Calu3 (cell line): ENCODE measurements at regions not wholly inside any gene's neighbourhood (a gene's known extent, or its start where the extent isn't known, plus 50 kb on each side); places are given as distances from the start of the nearest gene placed in this dataset.

Source experiments
- BruUV-seq: library from RNA; stranded (reverse); fragments of 400-500 nt; replicated peaks from 2 replicates; lab custom pipeline; 2021; lab: Mats Ljungman, UMichigan
- CTCF ChIA-PET: fragments of 300-600 bp; sonication (Branson Sonifier 250); formaldehyde crosslinking; loops from one replicate; lab custom pipeline; 2022; ENCODE audit warnings: antibody characterized with exemption; lab: Charles Lee
- DNase-seq: peaks from one replicate; pipeline ENCODE4 v3.0.0; 2022
- H3K27ac Mint-ChIP-seq: one replicate; pipeline ENCODE4 v1.8.0; 2022; ENCODE audit warnings: mixed read lengths; ENCODE audit not compliant: unreplicated experiment
- H3K27me3 Mint-ChIP-seq: one replicate; pipeline ENCODE4 v1.8.0; 2022; ENCODE audit warnings: mixed read lengths; ENCODE audit not compliant: unreplicated experiment
- H3K36me3 Mint-ChIP-seq: one replicate; pipeline ENCODE4 v1.8.0; 2022; ENCODE audit warnings: mild to moderate bottlenecking, moderate library complexity, mixed read lengths; ENCODE audit not compliant: insufficient read depth, unreplicated experiment
- H3K4me1 Mint-ChIP-seq: one replicate; pipeline ENCODE4 v1.8.0; 2022; ENCODE audit warnings: mild to moderate bottlenecking, low read depth, mixed read lengths; ENCODE audit not compliant: unreplicated experiment
- H3K4me3 Mint-ChIP-seq: one replicate; pipeline ENCODE4 v1.8.0; 2022; ENCODE audit warnings: mild to moderate bottlenecking, low read depth, moderate library complexity, mixed read lengths; ENCODE audit not compliant: unreplicated experiment
- H3K9me3 Mint-ChIP-seq: one replicate; pipeline ENCODE4 v1.8.0; 2022; ENCODE audit warnings: low read depth, mixed read lengths; ENCODE audit not compliant: unreplicated experiment
- CTCF ChIP-seq: fragments of 200-600 bp; IDR thresholded peaks from one replicate; pipeline ENCODE4 v1.8.0; 2022; ENCODE audit warnings: antibody characterized with exemption; ENCODE audit not compliant: unreplicated experiment
- intact Hi-C: fragments of 100-400 bp; cut with micrococcal nuclease; formaldehyde crosslinking; loops from one replicate; pipeline ENCODE4 v1.10.0; 2022; ENCODE audit not compliant: unreplicated experiment

DNA sequence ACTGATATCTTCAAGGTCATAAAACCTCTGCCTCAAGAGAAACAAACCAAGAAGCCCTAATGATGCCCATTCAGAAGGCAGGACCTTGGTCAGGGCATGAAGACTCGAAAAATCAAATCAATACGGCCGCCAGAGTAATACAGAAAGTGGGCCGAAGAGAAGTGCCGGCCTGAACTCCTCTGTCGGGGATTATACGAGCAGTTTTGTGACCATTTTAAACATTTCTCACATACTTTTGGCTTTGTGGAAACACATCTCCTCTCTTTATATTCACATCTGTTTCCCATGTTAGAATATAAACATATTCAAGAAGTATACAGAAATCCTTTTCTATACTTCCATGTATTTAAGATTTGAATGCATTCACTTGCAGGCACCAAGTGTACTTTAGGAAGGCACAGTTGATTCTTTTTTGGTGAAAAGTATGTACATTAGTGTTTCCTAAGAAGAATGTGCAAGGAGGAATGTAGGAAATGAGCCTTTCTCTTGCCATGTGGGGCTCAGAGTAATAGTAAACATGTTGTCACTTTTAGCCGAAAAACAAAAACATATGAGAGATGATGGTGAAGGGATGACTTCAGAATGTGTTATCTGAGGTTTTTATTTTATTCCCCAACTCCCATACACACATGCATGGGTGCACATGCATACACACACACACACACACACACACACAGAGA lies 707.9 kb upstream of the ID2 start:
- H3K4me3 Mint-ChIP-seq = no peak overlapping the region
- BruUV-seq = no TSS peak
- no peak overlapping the region for H3K27ac Mint-ChIP-seq
- intact Hi-C loops = no loop called here
- H3K36me3 Mint-ChIP-seq = no peaks in the 10 kb centered on the region
- no peaks in the 10 kb centered on the region for H3K27me3 Mint-ChIP-seq
- no peaks in the 10 kb centered on the region for H3K4me1 Mint-ChIP-seq
- no peak for DNase-seq
- no peaks in the 10 kb centered on the region for H3K9me3 Mint-ChIP-seq
- no peak for TF ChIP-seq CTCF
- CTCF ChIA-PET = no interaction called here

DNA sequence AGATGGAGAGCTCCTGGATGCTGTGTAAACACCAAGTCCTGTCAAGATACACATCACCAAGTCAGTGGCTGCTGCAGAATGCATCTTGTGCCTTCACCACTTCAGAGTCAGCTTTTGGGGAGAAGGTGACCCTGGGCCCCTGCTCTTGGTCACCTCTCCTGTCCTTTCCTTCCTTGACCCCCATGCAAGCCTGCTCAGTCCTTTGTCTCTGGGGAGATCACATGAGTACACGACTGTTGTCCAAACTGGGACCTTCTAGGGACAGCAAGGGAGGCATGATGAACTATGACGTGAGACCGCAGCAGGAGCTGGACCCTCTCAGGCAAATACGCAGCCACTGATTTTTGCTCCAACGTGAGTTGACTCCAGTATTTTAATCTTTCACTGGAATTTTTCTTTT lies 706.9 kb upstream of the ID2 start:
- H3K36me3 Mint-ChIP-seq = no peaks in the 10 kb centered on the region
- H3K4me3 Mint-ChIP-seq = no peak overlapping the region
- TF ChIP-seq CTCF = no peak
- H3K9me3 Mint-ChIP-seq = no peaks in the 10 kb centered on the region
- intact Hi-C loops = no loop called here
- no peak for DNase-seq
- no TSS peak for BruUV-seq
- no peaks in the 10 kb centered on the region for H3K4me1 Mint-ChIP-seq
- CTCF ChIA-PET = no interaction called here
- no peaks in the 10 kb centered on the region for H3K27me3 Mint-ChIP-seq
- H3K27ac Mint-ChIP-seq = no peak overlapping the region

DNA sequence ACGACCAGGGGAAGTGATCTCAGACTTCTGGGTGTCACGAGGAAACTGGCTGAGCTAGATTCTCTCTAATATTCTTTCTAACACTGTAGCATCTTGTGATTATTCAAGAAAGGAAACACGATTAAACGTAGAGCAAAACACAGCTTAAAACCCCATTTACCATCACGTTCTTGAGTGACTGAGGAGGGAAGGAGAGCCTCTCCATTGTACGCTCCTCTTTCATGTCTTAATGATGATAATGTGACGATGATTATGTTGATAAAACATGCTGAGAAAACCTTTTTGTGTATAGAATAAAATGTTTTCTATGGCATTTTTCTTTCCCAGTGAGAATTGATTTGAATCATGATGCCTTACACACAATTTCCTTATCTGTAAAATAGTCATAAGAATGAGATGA lies 705.6 kb upstream of the ID2 start:
- no peak for TF ChIP-seq CTCF
- no peak for DNase-seq
- no TSS peak for BruUV-seq
- Mint-ChIP-seq H3K36me3 (no peaks in the 10 kb centered on the region), H3K27ac (no peak overlapping the region), H3K4me1 (no peaks in the 10 kb centered on the region), H3K27me3 (no peaks in the 10 kb centered on the region), H3K4me3 (no peak overlapping the region), H3K9me3 (no peaks in the 10 kb centered on the region)
- intact Hi-C loops = no loop called here
- CTCF ChIA-PET = no interaction called here

DNA sequence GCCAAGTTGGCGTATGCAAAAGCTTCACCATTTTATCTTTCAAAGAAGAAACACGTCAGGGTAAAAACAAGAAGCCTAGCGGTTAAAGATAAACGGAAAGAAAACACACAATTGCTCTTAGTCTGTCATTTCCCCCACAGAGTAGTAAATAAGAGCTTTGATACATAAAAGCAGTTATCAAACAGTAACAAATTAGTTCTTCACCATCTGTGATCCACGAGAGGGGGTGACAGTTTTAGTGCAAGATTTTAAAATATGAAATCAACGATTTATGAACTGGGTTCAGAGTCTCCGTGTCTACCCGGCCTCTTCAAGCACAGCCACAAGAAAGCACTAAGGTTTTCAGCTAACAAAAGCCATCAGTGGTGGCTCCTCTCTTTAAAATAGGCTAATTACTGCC lies 703.9 kb upstream of the ID2 start:
- H3K9me3 Mint-ChIP-seq = no peaks in the 10 kb centered on the region
- CTCF ChIA-PET = no interaction called here
- H3K27me3 Mint-ChIP-seq = no peaks in the 10 kb centered on the region
- TF ChIP-seq CTCF = no peak
- DNase-seq = no peak
- H3K36me3 Mint-ChIP-seq = no peaks in the 10 kb centered on the region
- H3K27ac Mint-ChIP-seq = no peak overlapping the region
- no peak overlapping the region for H3K4me3 Mint-ChIP-seq
- no TSS peak for BruUV-seq
- intact Hi-C loops = no loop called here
- H3K4me1 Mint-ChIP-seq = no peaks in the 10 kb centered on the region
